Osteoblast (primary cell): ENCODE measurements at regions not wholly inside any gene's neighbourhood (a gene's known extent, or its start where the extent isn't known, plus 50 kb on each side); places are given as distances from the start of the nearest gene placed in this dataset.

Experiments
- DNase-seq: peaks from one replicate; pipeline ENCODE4 v3.0.0; 2011; ENCODE audit warnings: low spot score, mixed read lengths; ENCODE audit not compliant: insufficient read length; ENCODE audit errors: missing footprints
- H2AFZ ChIP-seq: 2 replicates; pipeline ENCODE4 v1.6.0; 2011; ENCODE audit warnings: mild to moderate bottlenecking, low read length
- H3K27ac ChIP-seq: 2 replicates; pipeline ENCODE4 v1.5.1; 2011; ENCODE audit warnings: mild to moderate bottlenecking, low read depth, low read length, moderate library complexity
- H3K27me3 ChIP-seq: 2 replicates; pipeline ENCODE4 v1.6.0; 2012; ENCODE audit warnings: mild to moderate bottlenecking, control low read depth, inconsistent platforms, low read length, moderate library complexity; ENCODE audit not compliant: insufficient read depth
- H3K36me3 ChIP-seq: 2 replicates; pipeline ENCODE4 v1.5.1; 2011; ENCODE audit warnings: mild to moderate bottlenecking, low read length, control low read depth, moderate library complexity; ENCODE audit not compliant: insufficient read depth
- H3K4me1 ChIP-seq: 2 replicates; pipeline ENCODE4 v1.5.1; 2011; ENCODE audit warnings: mild to moderate bottlenecking, low read length, control low read depth, moderate library complexity; ENCODE audit not compliant: insufficient read depth
- H3K4me2 ChIP-seq: 2 replicates; pipeline ENCODE4 v1.6.0; 2011; ENCODE audit warnings: mild to moderate bottlenecking, low read length; ENCODE audit not compliant: insufficient read depth
- H3K4me3 ChIP-seq: fragments of 200-600 bp; sonication (generic); 3 replicates; pipeline ENCODE4 v1.5.1; 2012; ENCODE audit warnings: mild to moderate bottlenecking, low read length, inconsistent platforms; ENCODE audit not compliant: insufficient read depth
- H3K79me2 ChIP-seq: 2 replicates; pipeline ENCODE4 v1.6.0; 2012; ENCODE audit warnings: mild to moderate bottlenecking, low read length, control low read depth, inconsistent platforms; ENCODE audit not compliant: insufficient read depth
- H3K9me3 ChIP-seq: 2 replicates; pipeline ENCODE4 v1.5.1; 2011; ENCODE audit warnings: low read depth, low read length, control low read depth
- H4K20me1 ChIP-seq: 2 replicates; pipeline ENCODE4 v1.6.0; 2012; ENCODE audit warnings: mild to moderate bottlenecking, low read length, control low read depth; ENCODE audit not compliant: insufficient read depth
- CTCF ChIP-seq: IDR thresholded peaks from 2 replicates; pipeline ENCODE4 v1.5.1; 2011; ENCODE audit warnings: mild to moderate bottlenecking, low read depth, low read length, moderate library complexity; ENCODE audit errors: extremely low read depth

- H3K9me3 ChIP-seq = no peaks in the 10 kb centered on the region
- no peak overlapping the region for H2AFZ ChIP-seq
- no peaks in the 10 kb centered on the region for H3K36me3 ChIP-seq
- H3K4me3 ChIP-seq = no peak overlapping the region
- DNase-seq = no peak
- no peaks in the 10 kb centered on the region for H3K79me2 ChIP-seq
- H3K4me1 ChIP-seq = no peaks in the 10 kb centered on the region
- no peak overlapping the region for H3K4me2 ChIP-seq
- no peak overlapping the region for H3K27ac ChIP-seq
- H3K27me3 ChIP-seq = no peaks in the 10 kb centered on the region
- no peaks in the 10 kb centered on the region for H4K20me1 ChIP-seq
- no peak for TF ChIP-seq CTCF
Observed at GRCh38 chr11:81337756-81338155, 1395.9 kb downstream of the FAM181B start.

DNA sequence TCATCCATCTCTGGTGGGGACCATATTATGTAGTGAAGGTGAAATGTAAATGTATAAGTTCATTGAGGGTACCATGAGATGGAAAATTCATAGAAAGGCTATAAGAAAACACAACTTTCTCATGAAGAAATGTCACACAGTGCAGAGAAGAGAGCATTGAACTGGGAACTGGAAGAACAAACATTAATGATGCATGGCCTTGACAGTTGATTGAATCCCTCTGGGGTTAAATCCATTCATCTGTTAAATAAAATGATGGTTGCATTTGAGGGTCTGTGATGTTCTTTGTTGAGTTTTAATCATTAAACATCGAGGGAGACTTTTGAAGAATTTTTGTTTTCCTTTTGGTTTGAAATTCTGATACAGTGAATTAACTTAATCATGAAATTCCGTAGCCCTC is 1401.4 kb downstream of the FAM181B start:
- Histone ChIP-seq H3K79me2 (no peaks in the 10 kb centered on the region), H3K27me3 (no peaks in the 10 kb centered on the region), H3K4me1 (no peaks in the 10 kb centered on the region), H3K4me3 (no peak overlapping the region), H2AFZ (no peak overlapping the region), H3K4me2 (no peak overlapping the region), H4K20me1 (no peaks in the 10 kb centered on the region), H3K36me3 (no peaks in the 10 kb centered on the region), H3K27ac (no peak overlapping the region), H3K9me3 (no peaks in the 10 kb centered on the region)
- no peak for TF ChIP-seq CTCF
- no peak for DNase-seq

DNA sequence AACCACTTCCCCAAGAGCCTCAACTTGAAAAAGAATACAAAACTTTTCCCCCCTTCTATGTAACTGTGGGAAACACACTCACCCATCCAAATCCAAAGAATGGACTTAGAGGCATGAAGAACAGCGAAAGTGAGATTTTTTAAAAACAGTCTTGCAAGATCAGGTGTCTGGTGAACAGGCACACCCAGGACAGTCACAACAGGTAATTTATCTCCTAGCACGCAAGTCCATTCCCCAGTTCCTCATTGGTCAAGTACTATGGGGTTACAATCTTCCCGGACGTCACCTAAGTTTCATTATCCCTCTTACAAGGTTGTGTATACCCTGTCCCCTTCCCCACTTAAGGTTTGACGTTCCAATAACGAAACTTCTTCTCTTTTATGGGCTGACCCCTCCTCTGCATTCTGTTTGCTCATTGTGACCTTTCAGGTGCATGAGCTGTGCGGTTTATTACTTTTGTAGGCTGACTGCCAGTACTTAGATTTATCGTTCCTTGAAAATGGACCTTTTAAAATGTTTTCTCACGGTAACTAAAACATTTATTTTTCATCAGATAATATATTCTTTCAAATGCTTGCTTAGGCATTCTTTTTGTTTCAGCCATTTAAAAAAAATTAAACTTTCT is 1401.9 kb downstream of the FAM181B start:
- Histone ChIP-seq H2AFZ (no peak overlapping the region), H3K36me3 (no peaks in the 10 kb centered on the region), H3K4me1 (no peaks in the 10 kb centered on the region), H3K27ac (no peak overlapping the region), H3K4me3 (no peak overlapping the region), H3K9me3 (no peaks in the 10 kb centered on the region), H3K27me3 (no peaks in the 10 kb centered on the region), H4K20me1 (no peaks in the 10 kb centered on the region), H3K79me2 (no peaks in the 10 kb centered on the region), H3K4me2 (no peak overlapping the region)
- DNase-seq = no peak
- TF ChIP-seq CTCF = no peak

DNA sequence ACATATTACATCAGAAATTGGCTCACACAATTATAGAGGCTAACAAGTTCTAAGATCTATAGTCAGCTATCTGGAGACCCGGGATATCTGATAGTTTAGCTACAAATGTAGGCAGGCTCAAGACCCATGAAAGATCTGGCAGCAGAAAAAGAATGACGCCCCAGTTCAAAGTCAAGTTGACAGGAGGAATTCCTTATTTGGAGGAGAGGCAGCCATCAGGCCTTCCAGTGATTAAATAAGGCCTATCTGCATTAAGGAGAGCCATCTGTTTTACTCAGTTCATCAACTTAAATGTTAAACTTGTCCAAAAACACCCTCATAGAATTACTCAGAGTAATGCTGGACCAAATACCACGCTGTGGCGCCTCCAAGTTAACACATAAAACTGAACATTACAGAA is 1402.6 kb downstream of the FAM181B start:
- H3K36me3 ChIP-seq = no peaks in the 10 kb centered on the region
- no peak overlapping the region for H3K4me2 ChIP-seq

More for the DNA sequence above, 1402.6 kb downstream of the FAM181B start:
- Histone ChIP-seq H3K4me1 (no peaks in the 10 kb centered on the region), H3K27me3 (no peaks in the 10 kb centered on the region), H2AFZ (no peak overlapping the region), H3K79me2 (no peaks in the 10 kb centered on the region), H4K20me1 (no peaks in the 10 kb centered on the region), H3K4me3 (no peak overlapping the region), H3K27ac (no peak overlapping the region), H3K9me3 (no peaks in the 10 kb centered on the region)
- no peak for TF ChIP-seq CTCF
- DNase-seq = no peak
